HepG2 (cell line): ENCODE measurements at regions not wholly inside any gene's neighbourhood (a gene's known extent, or its start where the extent isn't known, plus 50 kb on each side); places are given as distances from the start of the nearest gene placed in this dataset.

Experiments used
- ATAC-seq: fragments of 200-7000 bp; cut with Tn5 transposase; 3 replicates; pipeline ENCODE4 v1.9.1; 2020; ENCODE audit warnings: mild to moderate bottlenecking, moderate library complexity
- BruUV-seq: library from RNA; stranded (reverse); fragments of 400-500 nt; replicated peaks from 2 replicates; lab custom pipeline; 2021; lab: Mats Ljungman, UMichigan
- CTCF ChIA-PET: fragments of 300-600 bp; formaldehyde crosslinking; extraction: SDS; loops from one replicate; lab custom pipeline; 2021; ENCODE audit warnings: low total read pairs, inconsistent platforms, low intra/inter-chr PET ratio; lab: Yijun Ruan, JAX
- POLR2A ChIA-PET: fragments of 350-600 bp; sonication (Branson Sonifier 250); formaldehyde crosslinking; loops from one replicate; lab custom pipeline; 2020; ENCODE audit warnings: antibody characterized with exemption, inconsistent platforms; lab: Yijun Ruan, JAX
- DNase-seq: peaks from one replicate; pipeline ENCODE4 v3.0.0-alpha.2; 2015; ENCODE audit warnings: low spot score
- FAIRE-seq: peaks from 3 replicates; lab custom pipeline; 2011; peaks lifted over from hg19 to GRCh38; lab: Jason Lieb, UNC
- H2AFZ ChIP-seq: one replicate; pipeline ENCODE4 v1.6.1; 2011; ENCODE audit warnings: low read length, inconsistent platforms
- H3K27ac ChIP-seq: fragments of 300-600 bp; 3 replicates; pipeline ENCODE4 v1.8.0; 2011; ENCODE audit warnings: mixed run types, mild to moderate bottlenecking, mixed read lengths, low read length, inconsistent platforms; ENCODE audit not compliant: insufficient read depth; ENCODE audit errors: extremely low read length
- H3K27me3 ChIP-seq, 2 experiments: fragments of 200-600 bp in 1 of 2; 2 replicates in 1 of 2; 3 replicates in 1 of 2; pipeline versions ENCODE4 v1.6.0 to v1.8.0; 2011; ENCODE audit warnings: low read length in 2 of 2, mild to moderate bottlenecking in 2 of 2, moderate library complexity in 2 of 2, inconsistent platforms in 1 of 2; ENCODE audit not compliant: insufficient read depth in 2 of 2, control insufficient read depth in 1 of 2
- H3K36me3 ChIP-seq, 2 experiments: fragments of 200-600 bp in 1 of 2; replicated peaks in 1 of 2; 2 replicates in 1 of 2; 3 replicates in 1 of 2; pipeline versions ENCODE4 v1.5.1 to v1.8.0; 2011; ENCODE audit warnings: low read length in 2 of 2, inconsistent platforms in 1 of 2; ENCODE audit not compliant: insufficient read depth in 2 of 2, control insufficient read depth in 1 of 2
- H3K4me1 ChIP-seq: 2 replicates; pipeline ENCODE4 v1.5.1; 2012; ENCODE audit warnings: low read length, inconsistent platforms; ENCODE audit not compliant: insufficient read depth
- H3K4me2 ChIP-seq: 2 replicates; pipeline ENCODE4 v1.6.0; 2011; ENCODE audit warnings: low read depth, low read length, inconsistent platforms
- H3K4me3 ChIP-seq, 3 experiments: fragments of 200-600 bp in 1 of 3; sonication (generic), shearing (Covaris generic) in 1 of 3; replicated peaks in 1 of 3; 2 replicates each; pipeline ENCODE4 v1.5.1; 2011 to 2016; ENCODE audit warnings: low read length in 3 of 3, inconsistent platforms in 2 of 3, low read depth in 2 of 3, mild to moderate bottlenecking in 2 of 3, control low read depth in 1 of 3, mixed read lengths in 1 of 3; ENCODE audit not compliant: insufficient read depth in 1 of 3
- H3K79me2 ChIP-seq: one replicate; pipeline ENCODE4 v1.6.1; 2011; ENCODE audit warnings: low read length, inconsistent platforms; ENCODE audit not compliant: insufficient read depth
- H3K9ac ChIP-seq: 2 replicates; pipeline ENCODE4 v1.6.0; 2011; ENCODE audit warnings: mild to moderate bottlenecking, low read depth, low read length, inconsistent platforms; ENCODE audit not compliant: insufficient read depth
- H3K9me3 ChIP-seq: 2 replicates; pipeline ENCODE4 v1.5.1; 2012; ENCODE audit warnings: mild to moderate bottlenecking, low read length
- H4K20me1 ChIP-seq: 2 replicates; pipeline ENCODE4 v1.6.0; 2011; ENCODE audit warnings: inconsistent platforms, mild to moderate bottlenecking, low read length, moderate library complexity; ENCODE audit not compliant: insufficient read depth
- DDIT3 ChIP-seq: sonication (generic); formaldehyde crosslinking; IDR thresholded peaks from 2 replicates; pipeline ENCODE4 v1.4.0; 2020; ENCODE audit warnings: mild to moderate bottlenecking, missing genetic modification reagents
- FOXP4 ChIP-seq: sonication (generic); formaldehyde crosslinking; IDR thresholded peaks from 2 replicates; pipeline ENCODE4 v1.4.0; 2020; ENCODE audit warnings: missing genetic modification reagents
- IRF1 ChIP-seq: sonication (generic); formaldehyde crosslinking; IDR thresholded peaks from 2 replicates; pipeline ENCODE4 v1.4.0; 2020; ENCODE audit warnings: low read depth, mild to moderate bottlenecking, missing genetic modification reagents
- LRRFIP1 ChIP-seq: sonication (generic); formaldehyde crosslinking; conservative IDR thresholded peaks from 2 replicates; pipeline ENCODE4 v1.4.0; 2020; ENCODE audit warnings: missing genetic modification reagents
- MTF2 ChIP-seq: sonication (generic); formaldehyde crosslinking; IDR thresholded peaks from 2 replicates; pipeline ENCODE4 v1.5.0; 2020; ENCODE audit warnings: missing genetic modification reagents, borderline replicate concordance
- PAWR ChIP-seq: sonication (generic); formaldehyde crosslinking; IDR thresholded peaks from 2 replicates; pipeline ENCODE4 v1.4.0; 2020; ENCODE audit warnings: missing genetic modification reagents, mild to moderate bottlenecking, borderline replicate concordance
- PHF21A ChIP-seq: sonication (generic); formaldehyde crosslinking; IDR thresholded peaks from 2 replicates; pipeline ENCODE4 v1.5.0; 2020; ENCODE audit warnings: mild to moderate bottlenecking, missing genetic modification reagents
- SATB2 ChIP-seq: sonication (generic); formaldehyde crosslinking; IDR thresholded peaks from 2 replicates; pipeline ENCODE4 v1.5.0; 2020; ENCODE audit warnings: missing genetic modification reagents
- ZBTB10 ChIP-seq: sonication (generic); formaldehyde crosslinking; IDR thresholded peaks from 2 replicates; pipeline ENCODE4 v1.4.0; 2020; ENCODE audit warnings: missing genetic modification reagents, borderline replicate concordance
- ZNF138 ChIP-seq: sonication (generic); formaldehyde crosslinking; IDR thresholded peaks from 2 replicates; pipeline ENCODE4 v1.5.0; 2020; ENCODE audit warnings: mild to moderate bottlenecking, low read depth, missing genetic modification reagents
- ZNF280B ChIP-seq: sonication (generic); formaldehyde crosslinking; IDR thresholded peaks from 2 replicates; pipeline ENCODE4 v1.5.0; 2020; ENCODE audit warnings: missing genetic modification reagents, mild to moderate bottlenecking, borderline replicate concordance
- ZNF350 ChIP-seq: sonication (generic); formaldehyde crosslinking; IDR thresholded peaks from 2 replicates; pipeline ENCODE4 v1.4.0; 2020; ENCODE audit warnings: mild to moderate bottlenecking, low read depth, missing genetic modification reagents, borderline replicate concordance
- ZNF629 ChIP-seq: sonication (generic); formaldehyde crosslinking; conservative IDR thresholded peaks from 2 replicates; pipeline ENCODE4 v1.5.0; 2020; ENCODE audit warnings: missing genetic modification reagents
- ZNF7 ChIP-seq: IDR thresholded peaks from 2 replicates; pipeline ENCODE4 v1.6.1; 2016; ENCODE audit warnings: missing biosample characterization, missing genetic modification reagents
- ZNF720 ChIP-seq: sonication (generic); formaldehyde crosslinking; IDR thresholded peaks from 2 replicates; pipeline ENCODE4 v1.4.0; 2020; ENCODE audit warnings: missing genetic modification reagents
- ZNF768 ChIP-seq: sonication (generic); formaldehyde crosslinking; IDR thresholded peaks from 2 replicates; pipeline ENCODE4 v1.4.0; 2020; ENCODE audit warnings: missing genetic modification reagents
- WGBS: methylation state at CpG from one replicate; pipeline ENCODE4 v1.1.6; 2017; ENCODE audit warnings: low lambda C conversion rate; 5-methylcytosine and 5-hydroxymethylcytosine counted together
- in situ Hi-C: cut with HindIII; loops from 2 replicates; pipeline ENCODE4 v1.10.0; 2017; ENCODE audit warnings: low pct_unique_long_range_greater_than_20kb; ENCODE audit not compliant: extremely low pct_ligation_motif_present
- intact Hi-C: fragments of 100-400 bp; cut with micrococcal nuclease; formaldehyde crosslinking; loops from one replicate; pipeline ENCODE4 v1.10.0; 2022; ENCODE audit not compliant: unreplicated experiment

- DNase-seq (no peak), FAIRE-seq (no peak), ATAC-seq (no peak)
- 2% methylated on average over 3 of the region's 3 CpGs for WGBS
- Histone ChIP-seq H2AFZ (no peak overlapping the region), H3K27ac (no peak overlapping the region), H3K4me2 (no peak overlapping the region), H4K20me1 (no peaks in the 10 kb centered on the region), H3K4me3 (no peak overlapping the region), H3K9ac (no peak overlapping the region), H3K4me1 (peaks cover 12% of the 10 kb centered on the region), H3K79me2 (no peaks in the 10 kb centered on the region), H3K9me3 (no peaks in the 10 kb centered on the region), H3K36me3 (no peaks in the 10 kb centered on the region), H3K27me3 (no peaks in the 10 kb centered on the region)
- POLR2A ChIA-PET, result no interaction called here
- in situ Hi-C loops, result no loop called here
- CTCF ChIA-PET, result no interaction called here
- BruUV-seq, result no TSS peak
- intact Hi-C loops, result no loop called here
- no peak for TF ChIP-seq ZNF7 (CRISPR knock-in tag)
- TF ChIP-seq ZNF350 (CRISPR knock-in tag), result no peak
- TF ChIP-seq IRF1 (CRISPR knock-in tag), result no peak
- no peak for TF ChIP-seq ZNF138 (CRISPR knock-in tag)
- TF ChIP-seq MTF2 (CRISPR knock-in tag), result no peak
- TF ChIP-seq DDIT3 (CRISPR knock-in tag), result no peak
- TF ChIP-seq ZBTB10 (CRISPR knock-in tag), result no peak
- TF ChIP-seq PHF21A, result no peak
- TF ChIP-seq ZNF280B (CRISPR knock-in tag), result no peak
- no peak for TF ChIP-seq ZNF629 (CRISPR knock-in tag)
- no peak for TF ChIP-seq SATB2 (CRISPR knock-in tag)
- TF ChIP-seq PAWR (CRISPR knock-in tag), result no peak
- no peak for TF ChIP-seq ZNF720
- TF ChIP-seq FOXP4, result no peak
- no peak for TF ChIP-seq LRRFIP1 (CRISPR knock-in tag)
- TF ChIP-seq ZNF768, result no peak
These were observed 96.7 kb upstream of the MEF2C start for GRCh38 chr5:88979726-88980125.
